Activated CD4-positive, CD25-positive, alpha-beta regulatory T cell treated with anti-CD3 and anti-CD28 coated beads, Interleukin-2, amount 50 U/mL, for 24 hours (primary cell): ENCODE measurements at regions not wholly inside any gene's neighbourhood (a gene's known extent, or its start where the extent isn't known, plus 50 kb on each side); places are given as distances from the start of the nearest gene placed in this dataset.

Experiments
- ATAC-seq, 2 donors: fragments of 150-1000 bp; cut with Tn5 transposase; one replicate each; pipeline ENCODE4 v1.10.0; 2021; ENCODE audit warnings: mild to moderate bottlenecking in 1 of 2, moderate library complexity in 1 of 2

- no peak for ATAC-seq
Measured at GRCh38 chr12:61860451-61860850, 399.8 kb upstream of the USP15 start.

DNA sequence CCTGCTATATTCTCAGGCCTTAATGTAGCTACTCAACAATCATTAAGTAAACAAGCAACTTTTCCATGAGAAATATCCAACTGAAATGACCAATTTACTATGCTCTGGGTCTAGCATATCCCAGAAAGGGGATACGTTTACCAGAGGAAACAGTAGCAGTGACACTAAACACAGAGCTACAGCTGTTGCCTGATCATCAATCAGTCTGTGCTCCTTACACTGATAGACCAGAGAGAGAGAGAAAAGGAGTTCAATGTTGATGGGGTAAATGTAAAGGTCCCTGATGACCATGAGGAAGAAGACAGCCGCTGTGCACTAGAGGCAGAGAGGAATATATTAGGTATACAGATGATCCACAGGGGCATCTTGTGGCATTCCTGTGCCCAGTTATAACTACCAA lies 397.2 kb upstream of the USP15 start:
- ATAC-seq, result no peak

DNA sequence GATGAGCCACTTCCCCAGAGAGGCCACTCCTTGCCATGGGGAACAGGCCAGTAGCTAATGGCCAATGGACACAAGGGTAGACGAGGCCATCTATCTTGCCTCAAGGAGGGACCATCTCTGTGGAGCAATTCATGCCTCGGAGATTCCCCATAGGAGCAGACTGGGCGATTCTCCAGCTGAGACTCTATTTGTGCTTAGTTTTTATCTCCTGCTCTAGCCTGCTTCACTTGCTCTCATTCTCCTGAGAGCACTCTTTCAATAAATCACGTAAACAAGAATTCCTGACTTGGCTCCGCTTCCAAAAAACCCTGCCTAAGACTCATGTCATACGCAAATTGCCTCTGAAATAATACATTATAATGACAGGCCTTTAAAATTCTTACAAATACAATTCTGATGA lies 396.4 kb upstream of the USP15 start:
- ATAC-seq, result no peak

DNA sequence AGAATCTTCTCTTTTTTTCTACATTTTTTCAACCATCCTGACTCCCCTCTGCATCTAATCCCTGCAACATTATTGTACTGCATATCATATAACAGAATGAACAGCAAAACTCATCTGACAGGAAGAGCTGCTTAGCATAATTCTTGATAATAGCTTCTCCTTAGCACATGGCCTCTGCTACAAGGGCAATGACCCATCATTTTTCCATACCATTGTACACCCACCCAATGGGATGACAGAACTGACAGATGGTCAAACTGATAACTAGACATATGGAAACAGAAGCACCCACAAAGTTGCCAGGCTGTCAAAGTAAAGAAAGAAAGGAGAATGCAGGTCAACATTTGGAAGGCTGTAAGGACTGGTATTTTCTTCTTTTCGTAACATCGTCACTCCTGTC lies 390.4 kb upstream of the USP15 start:
- no peak for ATAC-seq

GRCh38 chr12:61870658-61871484 lies 389.3 kb upstream of the USP15 start:
- peak; percentile 69 to 92 for ATAC-seq

- no peak for ATAC-seq
Measured at GRCh38 chr12:61871485-61871810, 388.8 kb upstream of the USP15 start.

DNA sequence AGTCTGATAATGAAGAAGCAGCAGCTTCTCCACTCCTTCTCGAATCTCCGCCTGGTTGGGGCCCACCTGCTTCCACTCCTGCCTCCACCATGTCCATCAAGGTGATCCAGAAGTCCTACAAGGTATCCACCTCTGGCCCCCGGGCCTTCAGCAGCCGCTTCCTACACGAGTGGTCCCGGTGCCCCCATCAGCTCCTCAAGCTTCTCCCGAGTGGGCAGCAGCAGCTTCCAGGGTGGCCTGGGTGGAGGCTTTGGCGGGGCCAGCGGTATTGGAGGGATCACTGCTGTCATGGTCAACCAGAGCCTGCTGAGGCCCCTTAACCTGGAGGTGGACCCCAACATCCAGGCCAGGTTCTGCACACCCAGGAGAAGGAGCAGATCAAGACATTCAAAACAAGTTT lies 381.0 kb upstream of the USP15 start:
- ATAC-seq, result no peak

GRCh38 chr12:61880186-61880585 lies 380.0 kb upstream of the USP15 start:
- ATAC-seq, result no peak

GRCh38 chr12:61891632-61892031 lies 368.6 kb upstream of the USP15 start:
- no peak for ATAC-seq

DNA sequence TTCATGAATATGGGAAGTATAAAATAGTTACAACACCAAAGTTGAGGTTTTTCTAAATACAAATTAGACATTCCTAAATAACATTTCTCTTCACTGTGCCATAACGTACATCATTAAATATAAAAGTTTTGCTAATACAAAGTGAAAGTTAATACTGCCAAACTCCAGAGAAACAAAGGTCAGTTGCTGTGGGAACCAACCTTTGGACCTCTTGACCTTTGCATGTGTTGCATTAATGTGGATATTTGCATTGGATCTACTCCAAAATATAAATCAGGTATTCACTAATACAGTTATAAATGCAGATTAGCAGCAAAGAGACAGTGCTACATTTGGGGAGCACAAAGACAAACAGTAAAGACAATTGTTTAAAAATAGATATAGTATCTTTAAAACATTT lies 366.0 kb upstream of the USP15 start:
- no peak for ATAC-seq

DNA sequence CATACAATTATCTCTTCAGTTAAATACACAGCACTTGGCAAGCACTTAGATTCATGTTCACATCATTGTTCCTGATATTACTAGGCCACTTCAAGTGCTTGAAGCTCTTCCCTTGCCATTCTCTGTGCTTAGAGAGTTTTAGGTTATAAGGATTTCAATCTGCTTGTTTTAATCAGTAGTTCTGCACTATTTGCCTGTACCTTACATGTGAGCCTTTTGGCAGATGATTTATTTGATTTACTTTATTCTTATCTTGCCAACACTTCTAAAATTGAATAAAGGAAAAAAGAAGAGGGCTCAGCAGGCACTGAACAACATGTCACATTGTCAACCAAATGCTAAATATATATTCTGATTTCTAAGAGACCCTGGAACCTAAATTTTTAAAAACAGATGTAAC lies 363.8 kb upstream of the USP15 start:
- no peak for ATAC-seq

DNA sequence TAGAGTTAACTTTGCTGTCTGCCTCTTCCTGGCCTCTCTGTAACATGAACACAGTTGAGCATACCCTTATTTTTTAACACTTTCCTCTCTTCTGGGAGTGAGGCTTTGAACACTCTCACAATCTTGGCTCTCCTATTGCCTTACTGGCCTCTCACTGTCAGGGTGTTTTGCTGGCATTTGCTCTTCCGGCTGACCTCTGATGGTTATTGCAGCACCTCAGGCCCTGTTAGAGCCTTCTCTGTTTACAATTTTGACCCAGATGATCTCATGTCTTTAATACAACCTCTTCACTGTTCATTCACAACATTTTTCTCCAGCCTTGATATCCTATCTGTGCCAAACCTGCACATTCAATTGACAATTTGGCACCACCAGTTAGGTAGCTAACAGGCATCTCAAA lies 357.8 kb upstream of the USP15 start:
- ATAC-seq, result no peak

- ATAC-seq, result no peak
Measured at GRCh38 chr12:61911113-61911512, 349.1 kb upstream of the USP15 start.

- no peak for ATAC-seq
Measured at GRCh38 chr12:61915420-61915819, 344.8 kb upstream of the USP15 start.

GRCh38 chr12:61916831-61917230 lies 343.4 kb upstream of the USP15 start:
- no peak for ATAC-seq

GRCh38 chr12:61919686-61920085 lies 340.5 kb upstream of the USP15 start:
- ATAC-seq, result no peak

DNA sequence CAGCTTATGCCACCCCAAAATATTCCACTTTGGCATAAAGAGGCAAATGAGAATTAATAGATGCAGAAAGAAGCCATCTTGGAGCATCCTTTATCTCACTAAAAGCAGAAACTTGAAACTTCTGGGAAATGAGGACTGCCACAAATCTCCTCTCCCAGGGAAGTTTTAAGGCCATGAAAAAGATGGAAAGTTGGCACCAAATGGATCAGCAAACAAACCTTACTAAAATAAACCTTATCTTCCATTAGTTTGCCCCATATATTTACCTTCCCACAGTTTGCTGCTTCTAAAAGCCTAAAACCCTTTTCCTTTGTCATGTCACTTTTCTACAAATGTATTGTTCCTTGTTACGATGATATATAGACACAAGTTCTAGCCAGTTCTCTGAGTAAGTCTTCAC lies 340.0 kb upstream of the USP15 start:
- ATAC-seq, result no peak

GRCh38 chr12:61923152-61923551 lies 337.1 kb upstream of the USP15 start:
- no peak for ATAC-seq

DNA sequence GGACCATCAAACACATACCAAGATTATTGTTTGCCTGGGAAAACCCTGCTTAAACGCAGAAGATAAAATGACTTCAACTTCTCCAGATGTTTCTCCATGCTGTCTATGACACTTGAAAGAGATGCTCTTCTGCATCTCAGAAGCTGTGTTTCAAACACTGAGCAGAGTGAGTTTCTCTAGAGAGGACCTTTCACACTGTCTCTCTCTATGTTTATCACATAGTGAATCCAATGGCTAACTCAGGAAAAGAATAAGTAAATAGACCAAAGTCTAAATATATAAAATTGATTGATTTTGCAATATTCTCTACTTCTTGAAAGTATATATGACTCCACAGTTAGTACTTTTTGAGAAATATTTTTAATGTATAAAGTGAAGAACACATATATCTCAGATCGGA lies 325.6 kb upstream of the USP15 start:
- no peak for ATAC-seq

DNA sequence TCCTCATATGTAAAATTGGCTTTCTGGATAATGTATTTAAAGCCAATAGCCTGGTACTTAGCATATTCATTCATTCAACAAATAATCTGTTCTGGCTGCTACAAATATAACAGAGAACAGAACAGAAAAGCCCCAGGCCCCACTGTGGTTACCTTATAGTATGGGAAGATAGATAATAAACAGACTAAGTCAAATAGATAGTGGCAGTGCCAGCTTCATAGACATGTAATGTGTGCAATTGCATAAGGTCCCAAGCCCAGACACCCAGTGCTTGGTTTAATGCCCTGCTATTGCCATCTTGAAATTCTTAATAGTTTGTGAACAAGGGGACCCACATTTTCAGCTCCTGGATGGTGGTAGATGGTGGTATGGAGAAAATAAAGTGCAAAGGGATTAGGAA lies 320.2 kb upstream of the USP15 start:
- no peak for ATAC-seq

GRCh38 chr12:61956545-61956944 lies 303.7 kb upstream of the USP15 start:
- no peak for ATAC-seq

GRCh38 chr12:61974461-61974860 lies 285.7 kb upstream of the USP15 start:
- ATAC-seq, result no peak

- no peak for ATAC-seq
Measured at GRCh38 chr12:61985830-61986229, 274.4 kb upstream of the USP15 start.

DNA sequence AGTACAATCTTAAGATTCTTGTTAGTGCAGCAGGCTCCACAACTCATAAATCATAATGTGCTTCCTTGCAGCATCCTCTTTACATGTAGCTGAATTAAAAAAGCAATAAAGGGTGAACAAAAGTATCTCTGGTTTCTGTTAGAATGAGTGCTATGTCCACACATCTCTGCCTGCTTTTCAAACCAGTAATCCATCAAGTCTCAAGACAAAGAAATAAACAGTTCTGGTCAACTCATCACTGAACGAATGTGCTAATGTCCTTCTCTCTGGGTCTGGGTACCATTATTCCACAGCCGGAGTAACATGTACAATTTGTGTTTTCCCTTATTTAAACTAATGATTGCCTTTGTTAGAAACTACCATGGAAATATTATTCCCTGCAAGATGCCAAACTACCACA lies 273.0 kb upstream of the USP15 start:
- no peak for ATAC-seq

DNA sequence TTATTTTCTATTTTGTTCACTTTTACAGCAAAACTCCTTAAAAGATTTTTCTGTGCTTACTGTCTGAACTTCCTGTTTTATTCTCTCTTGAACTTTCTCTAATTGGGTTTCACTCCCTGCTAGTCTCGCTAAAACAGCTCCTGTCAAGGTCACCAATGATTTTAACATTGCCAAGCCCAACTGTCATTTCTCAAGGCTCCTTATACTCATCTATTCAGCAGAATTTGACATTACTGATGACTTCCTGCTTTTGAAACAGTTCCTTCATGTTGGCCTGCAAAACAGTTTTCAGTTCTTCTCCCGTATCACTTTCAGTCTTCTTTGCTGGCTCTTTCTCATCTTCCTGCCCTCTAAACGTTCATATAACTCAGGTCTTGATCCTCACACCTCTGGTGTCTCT lies 268.5 kb upstream of the USP15 start:
- ATAC-seq, result no peak
